CD14-positive monocyte (primary cell): ENCODE measurements at regions not wholly inside any gene's neighbourhood (a gene's known extent, or its start where the extent isn't known, plus 50 kb on each side); places are given as distances from the start of the nearest gene placed in this dataset.

ENCODE experiments used
- DNase-seq, 3 donors: peaks; one replicate each; pipeline ENCODE4 v3.0.0-alpha.2; 2011 to 2022
- H2AFZ ChIP-seq: 2 replicates; pipeline ENCODE4 v1.6.0; 2012; ENCODE audit warnings: mild to moderate bottlenecking, low read depth, low read length, inconsistent platforms; ENCODE audit not compliant: insufficient read depth, poor library complexity, severe bottlenecking
- H3K27ac ChIP-seq, 2 donors: 1 replicate in 1 of 2; 2 replicates in 1 of 2; pipeline ENCODE4 v1.5.1; 2012 to 2013; ENCODE audit warnings: low read length in 2 of 2, control low read depth in 1 of 2, inconsistent platforms in 1 of 2, low read depth in 1 of 2, mild to moderate bottlenecking in 1 of 2
- H3K27me3 ChIP-seq, 2 donors: one replicate each; pipeline versions ENCODE4 v1.6.0 to v1.6.1; 2011 to 2013; ENCODE audit warnings: low read length in 2 of 2; ENCODE audit not compliant: control insufficient read depth in 2 of 2, insufficient read depth in 2 of 2
- H3K36me3 ChIP-seq, 2 donors: replicated peaks in 1 of 2; 1 replicate in 1 of 2; 2 replicates in 1 of 2; pipeline versions ENCODE4 v1.5.1 to v1.6.1; 2012 to 2013; ENCODE audit warnings: low read length in 2 of 2, control low read depth in 1 of 2, inconsistent platforms in 1 of 2, mild to moderate bottlenecking in 1 of 2; ENCODE audit not compliant: insufficient read depth in 2 of 2, control insufficient read depth in 1 of 2
- H3K4me1 ChIP-seq, 2 donors: 1 replicate in 1 of 2; 2 replicates in 1 of 2; pipeline versions ENCODE4 v1.5.1 to v1.6.1; 2012 to 2013; ENCODE audit warnings: low read length in 2 of 2, control low read depth in 1 of 2, inconsistent platforms in 1 of 2, mild to moderate bottlenecking in 1 of 2, moderate library complexity in 1 of 2; ENCODE audit not compliant: insufficient read depth in 2 of 2, control insufficient read depth in 1 of 2
- H3K4me2 ChIP-seq: replicated peaks from 2 replicates; pipeline ENCODE3; 2012; ENCODE audit warnings: low read length, moderate library complexity, mild to moderate bottlenecking; ENCODE audit not compliant: poor library complexity, severe bottlenecking; ENCODE audit errors: extremely low read depth
- H3K4me3 ChIP-seq, 3 experiments: fragments of 200-600 bp in 1 of 3; sonication (generic) in 1 of 3; replicated peaks in 1 of 3; 1 replicate in 2 of 3; 2 replicates in 1 of 3; pipeline ENCODE4 v1.5.1; 2011 to 2013; ENCODE audit warnings: low read length in 3 of 3, mild to moderate bottlenecking in 3 of 3, control low read depth in 2 of 3, low read depth in 2 of 3, inconsistent platforms in 1 of 3, moderate library complexity in 1 of 3
- H3K79me2 ChIP-seq: 2 replicates; pipeline ENCODE4 v1.6.0; 2012; ENCODE audit warnings: mild to moderate bottlenecking, control low read depth, inconsistent platforms, low read length, moderate library complexity; ENCODE audit not compliant: insufficient read depth
- H3K9ac ChIP-seq: 2 replicates; pipeline ENCODE4 v1.6.0; 2017; ENCODE audit warnings: low read length, mild to moderate bottlenecking; ENCODE audit not compliant: insufficient read depth, poor library complexity, severe bottlenecking
- H3K9me3 ChIP-seq, 2 donors: replicated peaks in 1 of 2; 1 replicate in 1 of 2; 2 replicates in 1 of 2; pipeline versions ENCODE4 v1.5.1 to v1.6.1; 2012 to 2013; ENCODE audit warnings: low read length in 2 of 2, control low read depth in 1 of 2; ENCODE audit not compliant: control insufficient read depth in 1 of 2, insufficient read depth in 1 of 2
- H4K20me1 ChIP-seq: 2 replicates; pipeline ENCODE4 v1.6.0; 2012; ENCODE audit warnings: mild to moderate bottlenecking, low read length, control low read depth, moderate library complexity; ENCODE audit not compliant: insufficient read depth
- H3K27ac Mint-ChIP-seq, 7 donors: one replicate each; pipeline ENCODE4 v1.8.0; 2020; ENCODE audit warnings: mild to moderate bottlenecking in 7 of 7, mixed read lengths in 7 of 7, moderate library complexity in 6 of 7, inconsistent platforms in 2 of 7
- H3K27me3 Mint-ChIP-seq, 3 donors: one replicate each; pipeline ENCODE4 v1.8.0; 2021 to 2022; ENCODE audit warnings: low read depth in 3 of 3, mild to moderate bottlenecking in 3 of 3, mixed read lengths in 3 of 3, moderate library complexity in 3 of 3, inconsistent platforms in 1 of 3
- H3K36me3 Mint-ChIP-seq, 2 donors: one replicate each; pipeline ENCODE4 v1.8.0; 2020; ENCODE audit warnings: mixed read lengths in 2 of 2, inconsistent platforms in 1 of 2, mild to moderate bottlenecking in 1 of 2
- H3K4me1 Mint-ChIP-seq: one replicate; pipeline ENCODE4 v1.8.0; 2020; ENCODE audit warnings: mild to moderate bottlenecking, mixed read lengths
- H3K4me3 Mint-ChIP-seq, 2 donors: one replicate each; pipeline ENCODE4 v1.8.0; 2020; ENCODE audit warnings: mild to moderate bottlenecking in 2 of 2, mixed read lengths in 2 of 2, moderate library complexity in 1 of 2
- H3K9me3 Mint-ChIP-seq, 7 donors: one replicate each; pipeline ENCODE4 v1.8.0; 2020 to 2022; ENCODE audit warnings: mixed read lengths in 7 of 7, mild to moderate bottlenecking in 6 of 7, moderate library complexity in 6 of 7, inconsistent platforms in 2 of 7
- WGBS: methylation state at CpG from one replicate; pipeline ENCODE4 v1.1.5; 2013; ENCODE audit warnings: missing lambda C conversion rate; ENCODE audit not compliant: insufficient coverage; 5-methylcytosine and 5-hydroxymethylcytosine counted together
- intact Hi-C, 2 donors: fragments of 100-400 bp; cut with micrococcal nuclease; formaldehyde crosslinking; loops; one replicate each; pipeline versions ENCODE4 v1.15.0 to v1.15.1; 2023
- TF ChIP-seq, protein P1 (sequence below): fragments of 200-600 bp; IDR thresholded peaks from one replicate; pipeline ENCODE4 v1.8.0; 2022; ENCODE audit warnings: antibody characterized with exemption, mild to moderate bottlenecking

- no peak for DNase-seq
- no peaks in the 10 kb centered on the region for H3K4me1 ChIP-seq
- intact Hi-C loops: no loop called here
- H3K36me3 ChIP-seq: no peaks in the 10 kb centered on the region
- Mint-ChIP-seq H3K36me3 (no peaks in the 10 kb centered on the region), H3K27me3 (no peaks in the 10 kb centered on the region), H3K9me3 (peaks cover 0 to 4% (median 2%) of the 10 kb centered on the region in 7 donors), H3K4me3 (no peak overlapping the region), H3K4me1 (no peaks in the 10 kb centered on the region), H3K27ac (no peak overlapping the region)
- H4K20me1 ChIP-seq: no peaks in the 10 kb centered on the region
- H3K4me3 ChIP-seq: no peak overlapping the region
- TF ChIP-seq, protein P1, sequence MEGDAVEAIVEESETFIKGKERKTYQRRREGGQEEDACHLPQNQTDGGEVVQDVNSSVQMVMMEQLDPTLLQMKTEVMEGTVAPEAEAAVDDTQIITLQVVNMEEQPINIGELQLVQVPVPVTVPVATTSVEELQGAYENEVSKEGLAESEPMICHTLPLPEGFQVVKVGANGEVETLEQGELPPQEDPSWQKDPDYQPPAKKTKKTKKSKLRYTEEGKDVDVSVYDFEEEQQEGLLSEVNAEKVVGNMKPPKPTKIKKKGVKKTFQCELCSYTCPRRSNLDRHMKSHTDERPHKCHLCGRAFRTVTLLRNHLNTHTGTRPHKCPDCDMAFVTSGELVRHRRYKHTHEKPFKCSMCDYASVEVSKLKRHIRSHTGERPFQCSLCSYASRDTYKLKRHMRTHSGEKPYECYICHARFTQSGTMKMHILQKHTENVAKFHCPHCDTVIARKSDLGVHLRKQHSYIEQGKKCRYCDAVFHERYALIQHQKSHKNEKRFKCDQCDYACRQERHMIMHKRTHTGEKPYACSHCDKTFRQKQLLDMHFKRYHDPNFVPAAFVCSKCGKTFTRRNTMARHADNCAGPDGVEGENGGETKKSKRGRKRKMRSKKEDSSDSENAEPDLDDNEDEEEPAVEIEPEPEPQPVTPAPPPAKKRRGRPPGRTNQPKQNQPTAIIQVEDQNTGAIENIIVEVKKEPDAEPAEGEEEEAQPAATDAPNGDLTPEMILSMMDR: no peak
- no peak overlapping the region for H3K4me2 ChIP-seq
- H2AFZ ChIP-seq: no peak overlapping the region
- no peaks in the 10 kb centered on the region for H3K27me3 ChIP-seq
- WGBS: no CpG with 5 or more reads among the region's 1 CpG
- H3K79me2 ChIP-seq: no peaks in the 10 kb centered on the region
- H3K9ac ChIP-seq: no peak overlapping the region
- no peak overlapping the region for H3K27ac ChIP-seq
- no peaks in the 10 kb centered on the region for H3K9me3 ChIP-seq
Measured at GRCh38 chr2:57965961-57966360, 80.6 kb upstream of the VRK2 start.

- H3K27ac Mint-ChIP-seq: no peak overlapping the region
- H3K4me1 Mint-ChIP-seq: no peaks in the 10 kb centered on the region
- Histone ChIP-seq H3K9me3 (no peaks in the 10 kb centered on the region), H3K27me3 (no peaks in the 10 kb centered on the region), H3K4me1 (no peaks in the 10 kb centered on the region), H3K27ac (no peak overlapping the region), H3K36me3 (no peaks in the 10 kb centered on the region), H3K79me2 (no peaks in the 10 kb centered on the region), H3K9ac (no peak overlapping the region), H3K4me2 (no peak overlapping the region), H2AFZ (no peak overlapping the region), H4K20me1 (no peaks in the 10 kb centered on the region), H3K4me3 (no peak overlapping the region)
- H3K9me3 Mint-ChIP-seq: peaks cover 0 to 5% (median 2%) of the 10 kb centered on the region in 7 donors
- no peaks in the 10 kb centered on the region for H3K27me3 Mint-ChIP-seq
- H3K4me3 Mint-ChIP-seq: no peak overlapping the region
- H3K36me3 Mint-ChIP-seq: no peaks in the 10 kb centered on the region
- TF ChIP-seq, protein P1: no peak
- intact Hi-C loops: no loop called here
- no peak for DNase-seq
- WGBS: no CpG with 5 or more reads among the region's 2 CpGs
Measured at GRCh38 chr2:57973621-57974186, 72.9 kb upstream of the VRK2 start.
